ENCODE measurements at regions not wholly inside any gene's neighbourhood (a gene's known extent, or its start where the extent isn't known, plus 50 kb on each side); places are given as distances from the start of the nearest gene placed in this dataset.

- H3K27me3 ChIP-seq (replicated peaks; ENCODE audit: insufficient read depth) = no peaks in the 10 kb centered on the region
These were observed 109.8 kb upstream of the TBC1D5 start for GRCh38 chr3:17852217-17852616.

GRCh38 chr3:17850448-17850847 lies 108.0 kb upstream of the TBC1D5 start:
- Histone ChIP-seq H3K9me2 (ENCODE audit: insufficient read depth) (no peaks in the 10 kb centered on the region), H3K79me2 (ENCODE audit: insufficient read depth) (no peaks in the 10 kb centered on the region), H2AFZ (no peak overlapping the region), H3K9me3 (ENCODE audit: low read depth) (no peaks in the 10 kb centered on the region), H3K9ac (no peak overlapping the region), H3K27me3 (replicated peaks; ENCODE audit: insufficient read depth) (no peaks in the 10 kb centered on the region), H3K4me3 (no peak overlapping the region), H3K36me3 (ENCODE audit: low read depth) (no peaks in the 10 kb centered on the region), H3F3A (ENCODE audit: insufficient read depth) (no peaks in the 10 kb centered on the region; the same call in 1 of the 2 replicates), H3K4me2 (ENCODE audit: unreplicated experiment) (no peak overlapping the region), H3K4me1 (ENCODE audit: insufficient read depth) (peaks cover 18% of the 10 kb centered on the region), H3K27ac (no peak overlapping the region), H4K20me1 (ENCODE audit: insufficient read depth) (no peaks in the 10 kb centered on the region)
- DNase-seq = peak; percentile 51
- TF ChIP-seq EZH2 (IDR thresholded peaks at IDR 0.05; ENCODE audit: insufficient read depth, poor library complexity, severe bottlenecking) (no peak), EZH2phosphoT487 (IDR thresholded peaks at IDR 0.05; ENCODE audit: insufficient read depth, low read depth) (no peak)
- in situ Hi-C loops (cut with MboI) = no loop called here

More at GRCh38 chr3:17852217-17852616, 109.8 kb upstream of the TBC1D5 start:
- no peaks in the 10 kb centered on the region for H3K9me2 ChIP-seq (ENCODE audit: insufficient read depth)
- in situ Hi-C loops (cut with MboI) = no loop called here
- H2AFZ ChIP-seq = no peak overlapping the region
- no peaks in the 10 kb centered on the region; the same call in 1 of the 2 replicates for H3F3A ChIP-seq (ENCODE audit: insufficient read depth)
- H3K4me3 ChIP-seq = no peak overlapping the region
- TF ChIP-seq EZH2phosphoT487 (IDR thresholded peaks at IDR 0.05; ENCODE audit: insufficient read depth, low read depth) = no peak
- TF ChIP-seq EZH2 (IDR thresholded peaks at IDR 0.05; ENCODE audit: insufficient read depth, poor library complexity, severe bottlenecking) = no peak
- H3K4me1 ChIP-seq (ENCODE audit: insufficient read depth) = peaks cover 11% of the 10 kb centered on the region; the same call in 1 of the 2 replicates
- no peaks in the 10 kb centered on the region for H3K79me2 ChIP-seq (ENCODE audit: insufficient read depth)
- no peaks in the 10 kb centered on the region for H4K20me1 ChIP-seq (ENCODE audit: insufficient read depth)
- H3K4me2 ChIP-seq (ENCODE audit: unreplicated experiment) = no peak overlapping the region
- no peak overlapping the region for H3K27ac ChIP-seq
- H3K36me3 ChIP-seq (ENCODE audit: low read depth) = no peaks in the 10 kb centered on the region
- no peak for DNase-seq
- 77 to 94% methylated on average over 1 of the region's 1 CpG for WGBS, 2 experiments (ENCODE audit: low coverage in 1 of 2, low lambda C conversion rate in 2 of 2, missing lambda C conversion rate in 2 of 2)
- no peak overlapping the region for H3K9ac ChIP-seq
- H3K9me3 ChIP-seq (ENCODE audit: low read depth) = no peaks in the 10 kb centered on the region

- Histone ChIP-seq H3K4me2 (ENCODE audit: unreplicated experiment) (no peak overlapping the region), H3K27ac (no peak overlapping the region), H3K9me2 (ENCODE audit: insufficient read depth) (no peaks in the 10 kb centered on the region), H3K9me3 (ENCODE audit: low read depth) (no peaks in the 10 kb centered on the region), H4K20me1 (ENCODE audit: insufficient read depth) (no peaks in the 10 kb centered on the region), H3K4me1 (ENCODE audit: insufficient read depth) (peaks cover 26% of the 10 kb centered on the region), H3K36me3 (ENCODE audit: low read depth) (no peaks in the 10 kb centered on the region), H3K9ac (no peak overlapping the region), H3F3A (ENCODE audit: insufficient read depth) (no peaks in the 10 kb centered on the region; the same call in 1 of the 2 replicates), H2AFZ (no peak overlapping the region), H3K4me3 (no peak overlapping the region), H3K27me3 (replicated peaks; ENCODE audit: insufficient read depth) (no peaks in the 10 kb centered on the region), H3K79me2 (ENCODE audit: insufficient read depth) (no peaks in the 10 kb centered on the region)
- in situ Hi-C loops (cut with MboI) = no loop called here
- WGBS, 2 experiments (ENCODE audit: low coverage in 1 of 2, low lambda C conversion rate in 2 of 2, missing lambda C conversion rate in 2 of 2) = 89 to 91% methylated on average over 3 of the region's 3 CpGs
- no peak for TF ChIP-seq EZH2phosphoT487 (IDR thresholded peaks at IDR 0.05; ENCODE audit: insufficient read depth, low read depth)
- TF ChIP-seq EZH2 (IDR thresholded peaks at IDR 0.05; ENCODE audit: insufficient read depth, poor library complexity, severe bottlenecking) = no peak
- no peak for DNase-seq
These were observed 105.7 kb upstream of the TBC1D5 start for GRCh38 chr3:17848102-17848501.

GRCh38 chr3:17847156-17847555 lies 104.7 kb upstream of the TBC1D5 start:
- WGBS, 2 experiments (ENCODE audit: low coverage in 1 of 2, low lambda C conversion rate in 2 of 2, missing lambda C conversion rate in 2 of 2) = 79 to 87% methylated on average over 5 of the region's 5 CpGs

GRCh38 chr3:17846466-17846865 lies 104.0 kb upstream of the TBC1D5 start:
- Histone ChIP-seq H3K9ac (no peak overlapping the region), H4K20me1 (ENCODE audit: insufficient read depth) (no peaks in the 10 kb centered on the region), H3K4me1 (ENCODE audit: insufficient read depth) (peaks cover 26% of the 10 kb centered on the region), H3K27me3 (replicated peaks; ENCODE audit: insufficient read depth) (no peaks in the 10 kb centered on the region), H3K36me3 (ENCODE audit: low read depth) (no peaks in the 10 kb centered on the region), H3K4me2 (ENCODE audit: unreplicated experiment) (no peak overlapping the region), H3K9me3 (ENCODE audit: low read depth) (no peaks in the 10 kb centered on the region), H2AFZ (no peak overlapping the region), H3K79me2 (ENCODE audit: insufficient read depth) (no peaks in the 10 kb centered on the region), H3K27ac (no peak overlapping the region), H3K9me2 (ENCODE audit: insufficient read depth) (no peaks in the 10 kb centered on the region), H3K4me3 (no peak overlapping the region), H3F3A (ENCODE audit: insufficient read depth) (no peaks in the 10 kb centered on the region; the same call in 1 of the 2 replicates)
- 35 to 41% methylated on average over 4 of the region's 4 CpGs for WGBS, 2 experiments (ENCODE audit: low coverage in 1 of 2, low lambda C conversion rate in 2 of 2, missing lambda C conversion rate in 2 of 2)
- TF ChIP-seq EZH2 (IDR thresholded peaks at IDR 0.05; ENCODE audit: insufficient read depth, poor library complexity, severe bottlenecking) = no peak
- no peak for TF ChIP-seq EZH2phosphoT487 (IDR thresholded peaks at IDR 0.05; ENCODE audit: insufficient read depth, low read depth)
- in situ Hi-C loops (cut with MboI) = no loop called here
- peak; percentile 61 for DNase-seq

More at GRCh38 chr3:17847156-17847555, 104.7 kb upstream of the TBC1D5 start:
- H3K27me3 ChIP-seq (replicated peaks; ENCODE audit: insufficient read depth) = no peaks in the 10 kb centered on the region
- no peak overlapping the region for H3K27ac ChIP-seq
- no peaks in the 10 kb centered on the region for H3K36me3 ChIP-seq (ENCODE audit: low read depth)
- H3K9me2 ChIP-seq (ENCODE audit: insufficient read depth) = no peaks in the 10 kb centered on the region
- H3K4me3 ChIP-seq = no peak overlapping the region
- no peak overlapping the region for H3K4me2 ChIP-seq (ENCODE audit: unreplicated experiment)
- no peaks in the 10 kb centered on the region for H4K20me1 ChIP-seq (ENCODE audit: insufficient read depth)
- no peaks in the 10 kb centered on the region for H3K9me3 ChIP-seq (ENCODE audit: low read depth)
- H3F3A ChIP-seq (ENCODE audit: insufficient read depth) = no peaks in the 10 kb centered on the region; the same call in 1 of the 2 replicates
- no peaks in the 10 kb centered on the region for H3K79me2 ChIP-seq (ENCODE audit: insufficient read depth)
- in situ Hi-C loops (cut with MboI) = no loop called here
- no peak overlapping the region for H3K9ac ChIP-seq
- peaks cover 26% of the 10 kb centered on the region for H3K4me1 ChIP-seq (ENCODE audit: insufficient read depth)
- no peak for TF ChIP-seq EZH2phosphoT487 (IDR thresholded peaks at IDR 0.05; ENCODE audit: insufficient read depth, low read depth)
- TF ChIP-seq EZH2 (IDR thresholded peaks at IDR 0.05; ENCODE audit: insufficient read depth, poor library complexity, severe bottlenecking) = no peak
- no peak for DNase-seq
- H2AFZ ChIP-seq = no peak overlapping the region
